ENCODE measurements at regions not wholly inside any gene's neighbourhood (a gene's known extent, or its start where the extent isn't known, plus 50 kb on each side); places are given as distances from the start of the nearest gene placed in this dataset.

DNA sequence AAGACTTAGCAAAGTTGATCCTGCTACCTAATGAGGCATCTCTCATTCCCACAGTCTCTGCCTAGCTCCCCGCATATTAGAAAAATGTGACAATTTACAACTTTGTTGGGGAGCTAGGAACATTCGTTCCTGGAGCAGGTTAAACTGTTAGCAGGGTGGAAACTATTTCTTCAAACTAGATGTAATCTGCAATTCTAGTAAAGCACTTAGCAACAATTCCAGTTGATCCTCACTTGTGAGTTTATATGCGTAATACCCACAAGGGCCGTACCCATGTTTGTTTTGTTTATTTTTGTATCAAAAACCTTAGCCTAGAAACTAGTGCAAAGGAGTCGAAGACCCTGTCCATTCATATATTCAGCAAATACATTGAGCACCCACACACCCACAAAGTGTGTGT, 175.8 kb upstream of the DMAC1 start:
- TF ChIP-seq, protein P1, sequence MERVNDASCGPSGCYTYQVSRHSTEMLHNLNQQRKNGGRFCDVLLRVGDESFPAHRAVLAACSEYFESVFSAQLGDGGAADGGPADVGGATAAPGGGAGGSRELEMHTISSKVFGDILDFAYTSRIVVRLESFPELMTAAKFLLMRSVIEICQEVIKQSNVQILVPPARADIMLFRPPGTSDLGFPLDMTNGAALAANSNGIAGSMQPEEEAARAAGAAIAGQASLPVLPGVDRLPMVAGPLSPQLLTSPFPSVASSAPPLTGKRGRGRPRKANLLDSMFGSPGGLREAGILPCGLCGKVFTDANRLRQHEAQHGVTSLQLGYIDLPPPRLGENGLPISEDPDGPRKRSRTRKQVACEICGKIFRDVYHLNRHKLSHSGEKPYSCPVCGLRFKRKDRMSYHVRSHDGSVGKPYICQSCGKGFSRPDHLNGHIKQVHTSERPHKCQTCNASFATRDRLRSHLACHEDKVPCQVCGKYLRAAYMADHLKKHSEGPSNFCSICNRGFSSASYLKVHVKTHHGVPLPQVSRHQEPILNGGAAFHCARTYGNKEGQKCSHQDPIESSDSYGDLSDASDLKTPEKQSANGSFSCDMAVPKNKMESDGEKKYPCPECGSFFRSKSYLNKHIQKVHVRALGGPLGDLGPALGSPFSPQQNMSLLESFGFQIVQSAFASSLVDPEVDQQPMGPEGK (CRISPR knock-in tag; IDR thresholded peaks at IDR 0.05; ENCODE audit: borderline replicate concordance): no peak
- TF ChIP-seq RARB (CRISPR knock-in tag; IDR thresholded peaks at IDR 0.05): no peak
- no peak for TF ChIP-seq ZC3H10 (CRISPR knock-in tag; IDR thresholded peaks at IDR 0.05)
- no peak for TF ChIP-seq ZFP3 (CRISPR knock-in tag; IDR thresholded peaks at IDR 0.05)
- TF ChIP-seq ARNTL (CRISPR knock-in tag; IDR thresholded peaks at IDR 0.05; ENCODE audit: borderline replicate concordance, low read depth): no peak
- TF ChIP-seq PPARA (CRISPR knock-in tag; IDR thresholded peaks at IDR 0.05; ENCODE audit: borderline replicate concordance): no peak
- TF ChIP-seq, protein P2, sequence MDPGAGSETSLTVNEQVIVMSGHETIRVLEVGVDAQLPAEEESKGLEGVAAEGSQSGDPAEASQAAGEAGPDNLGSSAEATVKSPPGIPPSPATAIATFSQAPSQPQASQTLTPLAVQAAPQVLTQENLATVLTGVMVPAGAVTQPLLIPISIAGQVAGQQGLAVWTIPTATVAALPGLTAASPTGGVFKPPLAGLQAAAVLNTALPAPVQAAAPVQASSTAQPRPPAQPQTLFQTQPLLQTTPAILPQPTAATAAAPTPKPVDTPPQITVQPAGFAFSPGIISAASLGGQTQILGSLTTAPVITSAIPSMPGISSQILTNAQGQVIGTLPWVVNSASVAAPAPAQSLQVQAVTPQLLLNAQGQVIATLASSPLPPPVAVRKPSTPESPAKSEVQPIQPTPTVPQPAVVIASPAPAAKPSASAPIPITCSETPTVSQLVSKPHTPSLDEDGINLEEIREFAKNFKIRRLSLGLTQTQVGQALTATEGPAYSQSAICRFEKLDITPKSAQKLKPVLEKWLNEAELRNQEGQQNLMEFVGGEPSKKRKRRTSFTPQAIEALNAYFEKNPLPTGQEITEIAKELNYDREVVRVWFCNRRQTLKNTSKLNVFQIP (CRISPR knock-in tag; IDR thresholded peaks at IDR 0.05; ENCODE audit: borderline replicate concordance, low read depth): no peak
- no peak for TF ChIP-seq TOX (CRISPR knock-in tag; IDR thresholded peaks at IDR 0.05; ENCODE audit: borderline replicate concordance)
- no peak for TF ChIP-seq ZNF70 (CRISPR knock-in tag; IDR thresholded peaks at IDR 0.05)
- no peak for TF ChIP-seq TCF4 (CRISPR knock-in tag; IDR thresholded peaks at IDR 0.05; ENCODE audit: borderline replicate concordance)
- no peak for TF ChIP-seq OSR1 (CRISPR knock-in tag; IDR thresholded peaks at IDR 0.05)
- TF ChIP-seq, protein P3, sequence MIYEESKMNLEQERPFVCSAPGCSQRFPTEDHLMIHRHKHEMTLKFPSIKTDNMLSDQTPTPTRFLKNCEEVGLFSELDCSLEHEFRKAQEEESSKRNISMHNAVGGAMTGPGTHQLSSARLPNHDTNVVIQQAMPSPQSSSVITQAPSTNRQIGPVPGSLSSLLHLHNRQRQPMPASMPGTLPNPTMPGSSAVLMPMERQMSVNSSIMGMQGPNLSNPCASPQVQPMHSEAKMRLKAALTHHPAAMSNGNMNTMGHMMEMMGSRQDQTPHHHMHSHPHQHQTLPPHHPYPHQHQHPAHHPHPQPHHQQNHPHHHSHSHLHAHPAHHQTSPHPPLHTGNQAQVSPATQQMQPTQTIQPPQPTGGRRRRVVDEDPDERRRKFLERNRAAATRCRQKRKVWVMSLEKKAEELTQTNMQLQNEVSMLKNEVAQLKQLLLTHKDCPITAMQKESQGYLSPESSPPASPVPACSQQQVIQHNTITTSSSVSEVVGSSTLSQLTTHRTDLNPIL (CRISPR knock-in tag; IDR thresholded peaks at IDR 0.05; ENCODE audit: low read depth): no peak
- no peak for TF ChIP-seq ZFP30 (CRISPR knock-in tag; IDR thresholded peaks at IDR 0.05)
- TF ChIP-seq, protein P4, sequence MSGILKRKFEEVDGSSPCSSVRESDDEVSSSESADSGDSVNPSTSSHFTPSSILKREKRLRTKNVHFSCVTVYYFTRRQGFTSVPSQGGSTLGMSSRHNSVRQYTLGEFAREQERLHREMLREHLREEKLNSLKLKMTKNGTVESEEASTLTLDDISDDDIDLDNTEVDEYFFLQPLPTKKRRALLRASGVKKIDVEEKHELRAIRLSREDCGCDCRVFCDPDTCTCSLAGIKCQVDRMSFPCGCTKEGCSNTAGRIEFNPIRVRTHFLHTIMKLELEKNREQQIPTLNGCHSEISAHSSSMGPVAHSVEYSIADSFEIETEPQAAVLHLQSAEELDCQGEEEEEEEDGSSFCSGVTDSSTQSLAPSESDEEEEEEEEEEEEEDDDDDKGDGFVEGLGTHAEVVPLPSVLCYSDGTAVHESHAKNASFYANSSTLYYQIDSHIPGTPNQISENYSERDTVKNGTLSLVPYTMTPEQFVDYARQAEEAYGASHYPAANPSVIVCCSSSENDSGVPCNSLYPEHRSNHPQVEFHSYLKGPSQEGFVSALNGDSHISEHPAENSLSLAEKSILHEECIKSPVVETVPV (CRISPR knock-in tag; IDR thresholded peaks at IDR 0.05): no peak

Measured in SK-N-SH treated with all-trans-retinoic acid at 6 μM for 48 hours (cell line).